Pons (tissue), 1 donor: ENCODE measurements at regions not wholly inside any gene's neighbourhood (a gene's known extent, or its start where the extent isn't known, plus 50 kb on each side); places are given as distances from the start of the nearest gene placed in this dataset.

Experiments used
- DNase-seq: peaks from one replicate; pipeline ENCODE4 v3.0.0-alpha.2; 2016; ENCODE audit warnings: low spot score

- DNase-seq: no peak
Observed at GRCh38 chr22:27639248-27640086, 162.1 kb downstream of the MN1 start.

GRCh38 chr22:27641049-27641795 lies 160.3 kb downstream of the MN1 start:
- DNase-seq: peak; percentile 21

- peak; percentile 95 for DNase-seq
Observed at GRCh38 chr22:27642104-27642800, 159.3 kb downstream of the MN1 start.

GRCh38 chr22:27643907-27644306 lies 157.6 kb downstream of the MN1 start:
- DNase-seq: no peak

GRCh38 chr22:27644566-27644965 lies 157.0 kb downstream of the MN1 start:
- no peak for DNase-seq

GRCh38 chr22:27647540-27647939 lies 154.0 kb downstream of the MN1 start:
- DNase-seq: no peak

- no peak for DNase-seq
Observed at GRCh38 chr22:27648074-27648473, 153.5 kb downstream of the MN1 start.

- DNase-seq: no peak
Observed at GRCh38 chr22:27648853-27649252, 152.7 kb downstream of the MN1 start.

GRCh38 chr22:27650572-27650971 lies 151.0 kb downstream of the MN1 start:
- DNase-seq: no peak

GRCh38 chr22:27650985-27651384 lies 150.6 kb downstream of the MN1 start:
- no peak for DNase-seq

- DNase-seq: no peak
Observed at GRCh38 chr22:27651486-27651885, 150.1 kb downstream of the MN1 start.

GRCh38 chr22:27654546-27655445 lies 146.8 kb downstream of the MN1 start:
- DNase-seq: no peak

GRCh38 chr22:27655582-27656185 lies 145.9 kb downstream of the MN1 start:
- DNase-seq: no peak

GRCh38 chr22:27656970-27657369 lies 144.6 kb downstream of the MN1 start:
- no peak for DNase-seq

GRCh38 chr22:27660306-27660705 lies 141.2 kb downstream of the MN1 start:
- no peak for DNase-seq

GRCh38 chr22:27662359-27663301 lies 138.9 kb downstream of the MN1 start:
- DNase-seq: no peak

GRCh38 chr22:27663812-27664211 lies 137.7 kb downstream of the MN1 start:
- no peak for DNase-seq

- no peak for DNase-seq
Observed at GRCh38 chr22:27666272-27666997, 135.1 kb downstream of the MN1 start.

- DNase-seq: no peak
Observed at GRCh38 chr22:27667121-27667843, 134.3 kb downstream of the MN1 start.
